GM12892 (cell line): ENCODE measurements at regions not wholly inside any gene's neighbourhood (a gene's known extent, or its start where the extent isn't known, plus 50 kb on each side); places are given as distances from the start of the nearest gene placed in this dataset.

ENCODE experiments used
- POLR2AphosphoS5 ChIP-seq: IDR thresholded peaks from 2 replicates; pipeline ENCODE4 v1.6.1; 2011; ENCODE audit warnings: low read depth, low read length, control low read depth
- TAF1 ChIP-seq: IDR thresholded peaks from 2 replicates; pipeline ENCODE4 v1.6.1; 2011; ENCODE audit warnings: low read depth, mild to moderate bottlenecking, control low read depth, low read length, borderline replicate concordance

DNA sequence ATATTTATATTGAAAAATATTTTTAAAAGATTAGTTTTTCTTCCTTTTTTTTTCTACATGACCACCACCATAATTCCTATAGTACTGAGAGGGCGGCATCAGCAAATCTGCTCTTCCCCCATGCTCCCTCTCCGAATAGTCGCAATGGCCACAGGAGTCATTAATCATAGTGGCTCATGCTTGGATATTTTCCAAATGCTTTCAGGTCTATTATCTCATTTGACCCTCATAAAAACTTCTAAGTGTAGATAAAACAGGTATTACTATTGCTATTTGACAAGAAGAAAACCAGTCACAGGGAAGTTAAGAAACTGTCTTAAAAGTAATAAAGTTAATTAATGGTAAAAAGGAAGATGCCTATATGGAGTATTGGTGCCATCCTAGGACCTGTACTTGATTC lies 440.7 kb downstream of the CMPK2 start:
- TF ChIP-seq TAF1 (no peak), POLR2AphosphoS5 (no peak)
